ENCODE measurements at regions not wholly inside any gene's neighbourhood (a gene's known extent, or its start where the extent isn't known, plus 50 kb on each side); places are given as distances from the start of the nearest gene placed in this dataset.

DNA sequence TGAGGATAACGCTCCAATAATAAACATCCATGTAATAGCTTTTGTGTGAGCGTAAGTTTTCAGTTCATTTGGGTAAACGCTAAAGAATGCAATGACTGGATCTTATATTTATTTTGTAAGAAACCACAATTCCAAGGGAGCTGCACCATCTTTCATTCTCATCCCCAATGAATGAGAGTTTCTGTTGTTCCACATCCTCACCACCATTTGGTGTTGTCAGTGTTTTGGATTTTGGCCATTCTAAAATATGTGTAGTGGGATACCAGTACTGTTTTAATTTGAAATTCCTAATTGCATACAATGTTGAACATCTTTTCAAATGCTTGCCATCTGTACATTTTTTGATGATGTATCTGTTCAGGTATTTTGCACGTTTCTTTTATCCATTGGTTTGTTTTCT is 50.9 kb upstream of the SEMA3D start:
- DNase-seq (no peak), ATAC-seq (no peak)
- POLR2A ChIA-PET: no interaction called here
- Mint-ChIP-seq H3K27me3 (no peaks in the 10 kb centered on the region), H3K36me3 (no peaks in the 10 kb centered on the region), H3K9me3 (peaks cover 0 to 3% (median 0%) of the 10 kb centered on the region in 11 donors), H3K4me3 (no peak overlapping the region), H3K4me1 (no peaks in the 10 kb centered on the region), H3K27ac (no peak overlapping the region)
- Histone ChIP-seq H3K4me1 (ENCODE audit: control insufficient read depth in 2 of 2, insufficient read depth in 2 of 2, low read length in 2 of 2) (no peaks in the 10 kb centered on the region), H3K9me3 (ENCODE audit: control insufficient read depth in 2 of 3, low read length in 3 of 3) (no peaks in the 10 kb centered on the region), H3K27ac (ENCODE audit: low read depth, low read length) (no peak overlapping the region), H3K27me3 (ENCODE audit: control insufficient read depth in 2 of 2, insufficient read depth in 2 of 2, low read length in 2 of 2) (no peaks in the 10 kb centered on the region), H3K36me3 (ENCODE audit: control insufficient read depth in 2 of 3, insufficient read depth in 3 of 3, low read length in 3 of 3) (no peaks in the 10 kb centered on the region), H3K4me3 (ENCODE audit: low read length) (no peak overlapping the region)
- CTCF ChIA-PET: no interaction called here
- intact Hi-C loops (cut with micrococcal nuclease): no loop called here

Measured in naive thymus-derived CD4-positive, alpha-beta T cell (primary cell).